SK-N-MC (cell line): ENCODE measurements at regions not wholly inside any gene's neighbourhood (a gene's known extent, or its start where the extent isn't known, plus 50 kb on each side); places are given as distances from the start of the nearest gene placed in this dataset.

ENCODE experiments used
- EZH2 ChIP-seq: fragments of 200-600 bp; sonication (generic); IDR thresholded peaks from one replicate; pipeline ENCODE4 v1.6.1; 2017; ENCODE audit warnings: antibody characterized with exemption
- FOXP2 ChIP-seq: optimal IDR thresholded peaks from 2 replicates; pipeline ENCODE3; 2011; ENCODE audit warnings: mild to moderate bottlenecking, moderate library complexity; ENCODE audit not compliant: insufficient read depth; ENCODE audit errors: extremely low read length, control extremely low read depth
- POLR2AphosphoS5 ChIP-seq: IDR thresholded peaks from 2 replicates; pipeline ENCODE4 v1.6.1; 2012; ENCODE audit warnings: mild to moderate bottlenecking, low read depth, low read length, borderline replicate concordance

DNA sequence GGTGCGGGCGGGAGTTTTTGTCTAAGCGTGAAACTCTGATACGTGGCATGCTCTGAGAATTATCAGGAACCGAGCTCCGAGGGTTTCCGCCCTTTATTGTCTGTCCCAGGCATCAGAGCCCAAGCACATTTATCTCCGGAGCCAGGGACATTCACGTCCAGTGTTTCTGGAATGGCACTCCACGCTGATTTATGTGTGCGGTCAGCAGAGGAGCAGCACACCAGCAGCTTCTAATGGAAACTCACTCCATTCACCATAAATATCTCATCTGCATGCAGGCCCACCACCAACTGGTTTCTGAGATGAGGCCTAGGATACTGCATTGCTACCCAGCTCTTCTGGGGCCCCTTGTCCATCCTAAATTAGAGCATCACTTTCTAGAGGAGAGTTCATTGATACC lies 51.9 kb upstream of the SYNDIG1 start:
- no peak for TF ChIP-seq POLR2AphosphoS5
- TF ChIP-seq EZH2, result no peak
- TF ChIP-seq FOXP2, result no peak
